GM18907 (cell line): ENCODE measurements at regions not wholly inside any gene's neighbourhood (a gene's known extent, or its start where the extent isn't known, plus 50 kb on each side); places are given as distances from the start of the nearest gene placed in this dataset.

ENCODE experiments used
- ATAC-seq: cut with Tn5 transposase; IDR thresholded peaks from one replicate; pipeline ENCODE4 v1.9.1; 2021; ENCODE audit warnings: mild to moderate bottlenecking, moderate library complexity; ENCODE audit not compliant: unreplicated experiment

- ATAC-seq, result no peak
These were observed 228.0 kb upstream of the LDB2 start for GRCh38 chr4:17126321-17126966.

GRCh38 chr4:17124767-17125166 lies 226.3 kb upstream of the LDB2 start:
- no peak for ATAC-seq

GRCh38 chr4:17120761-17121160 lies 222.3 kb upstream of the LDB2 start:
- ATAC-seq, result no peak

- no peak for ATAC-seq
These were observed 219.3 kb upstream of the LDB2 start for GRCh38 chr4:17117746-17118145.

- ATAC-seq, result no peak
These were observed 217.1 kb upstream of the LDB2 start for GRCh38 chr4:17115583-17115982.

- no peak for ATAC-seq
These were observed 213.8 kb upstream of the LDB2 start for GRCh38 chr4:17112292-17112659.

- ATAC-seq, result no peak
These were observed 210.7 kb upstream of the LDB2 start for GRCh38 chr4:17109126-17109525.

GRCh38 chr4:17103231-17103630 lies 204.8 kb upstream of the LDB2 start:
- ATAC-seq, result no peak

- no peak for ATAC-seq
These were observed 200.6 kb upstream of the LDB2 start for GRCh38 chr4:17098996-17099395.

- ATAC-seq, result no peak
These were observed 200.0 kb upstream of the LDB2 start for GRCh38 chr4:17098401-17098800.

GRCh38 chr4:17097362-17097761 lies 198.9 kb upstream of the LDB2 start:
- ATAC-seq, result no peak

- ATAC-seq, result no peak
These were observed 198.2 kb upstream of the LDB2 start for GRCh38 chr4:17096692-17097091.

- no peak for ATAC-seq
These were observed 197.3 kb upstream of the LDB2 start for GRCh38 chr4:17095771-17096170.

- ATAC-seq, result no peak
These were observed 196.4 kb upstream of the LDB2 start for GRCh38 chr4:17094876-17095210.

- ATAC-seq, result no peak
These were observed 195.9 kb upstream of the LDB2 start for GRCh38 chr4:17094159-17094875.

- ATAC-seq, result peak; percentile 23
These were observed 195.0 kb upstream of the LDB2 start for GRCh38 chr4:17093481-17093880.

- ATAC-seq, result peak; percentile 96
These were observed 194.4 kb upstream of the LDB2 start for GRCh38 chr4:17092736-17093437.

GRCh38 chr4:17091104-17091503 lies 192.7 kb upstream of the LDB2 start:
- no peak for ATAC-seq

GRCh38 chr4:17090063-17090462 lies 191.6 kb upstream of the LDB2 start:
- no peak for ATAC-seq

- ATAC-seq, result no peak
These were observed 187.0 kb upstream of the LDB2 start for GRCh38 chr4:17085416-17085815.

- ATAC-seq, result no peak
These were observed 183.7 kb upstream of the LDB2 start for GRCh38 chr4:17082186-17082585.

- ATAC-seq, result no peak
These were observed 182.7 kb upstream of the LDB2 start for GRCh38 chr4:17081179-17081578.
